Ovary (tissue), 3 donors: ENCODE measurements at regions not wholly inside any gene's neighbourhood (a gene's known extent, or its start where the extent isn't known, plus 50 kb on each side); places are given as distances from the start of the nearest gene placed in this dataset.

Experiments used
- CTCF ChIP-seq, 3 donors: fragments of 450-650 bp in 2 of 3; fragments of 200-600 bp in 1 of 3; IDR thresholded peaks; one replicate each; pipeline versions ENCODE4 v1.5.1 to v1.8.0; 2016 to 2022; ENCODE audit warnings: antibody characterized with exemption in 3 of 3, mild to moderate bottlenecking in 1 of 3
- EP300 ChIP-seq: sonication (generic); formaldehyde crosslinking; IDR thresholded peaks from one replicate; pipeline ENCODE4 v1.6.1; 2017; ENCODE audit warnings: antibody characterized with exemption
- POLR2A ChIP-seq: fragments of 450-650 bp; IDR thresholded peaks from one replicate; pipeline ENCODE4 v1.6.1; 2017; ENCODE audit warnings: antibody characterized with exemption, mild to moderate bottlenecking, moderate library complexity
- donor health status: DM: no; HTN: no; CAD: no.

GRCh38 chr5:56587381-56588130, 227.8 kb upstream of the MAP3K1 start:
- no peak for TF ChIP-seq POLR2A
- TF ChIP-seq CTCF (IDR thresholded peaks at IDR 0.05): no peak
- TF ChIP-seq EP300: no peak
